NCI-H2171 treated with DMSO at 0.1 percent for 48 hours (cell line): ENCODE measurements at regions not wholly inside any gene's neighbourhood (a gene's known extent, or its start where the extent isn't known, plus 50 kb on each side); places are given as distances from the start of the nearest gene placed in this dataset.
"Not testable (repeated sequence)": the region's sequence is repeated elsewhere in the genome, so short reads cannot be mapped to it uniquely, and the experiment has no call there.

Source experiments
- DNase-seq: peaks from one replicate; lab custom pipeline; 2025; lab: John Stamatoyannopoulos, UW

- no peak for DNase-seq
Measured at GRCh38 chr3:81364411-81364810, 397.0 kb downstream of the GBE1 start.

GRCh38 chr3:81363816-81364215, 397.6 kb downstream of the GBE1 start:
- DNase-seq = no peak

GRCh38 chr3:81354119-81354518, 407.3 kb downstream of the GBE1 start:
- no peak for DNase-seq

- DNase-seq = no peak
Measured at GRCh38 chr3:81352867-81353266, 408.6 kb downstream of the GBE1 start.

- DNase-seq = no peak
Measured at GRCh38 chr3:81349816-81350340, 411.6 kb downstream of the GBE1 start.

GRCh38 chr3:81339040-81339845, 422.2 kb downstream of the GBE1 start:
- DNase-seq = peak; percentile 1

GRCh38 chr3:81336470-81336869, 425.0 kb downstream of the GBE1 start:
- DNase-seq = no peak

GRCh38 chr3:81329835-81330234, 431.6 kb downstream of the GBE1 start:
- DNase-seq = not testable (repeated sequence)

- no peak for DNase-seq
Measured at GRCh38 chr3:81326245-81326644, 435.2 kb downstream of the GBE1 start.

- no peak for DNase-seq
Measured at GRCh38 chr3:81320862-81321261, 440.6 kb downstream of the GBE1 start.

GRCh38 chr3:81315030-81315429, 446.4 kb downstream of the GBE1 start:
- DNase-seq = no peak

GRCh38 chr3:81311321-81311720, 450.1 kb downstream of the GBE1 start:
- no peak for DNase-seq

GRCh38 chr3:81308306-81308705, 453.1 kb downstream of the GBE1 start:
- no peak for DNase-seq

- no peak for DNase-seq
Measured at GRCh38 chr3:81307221-81307620, 454.2 kb downstream of the GBE1 start.

- no peak for DNase-seq
Measured at GRCh38 chr3:81303321-81303720, 458.1 kb downstream of the GBE1 start.

GRCh38 chr3:81302045-81302444, 459.4 kb downstream of the GBE1 start:
- peak; percentile 1 for DNase-seq

GRCh38 chr3:81301230-81301629, 460.2 kb downstream of the GBE1 start:
- DNase-seq = no peak

- DNase-seq = no peak
Measured at GRCh38 chr3:81300324-81300927, 461.0 kb downstream of the GBE1 start.

- DNase-seq = peak; percentile 46
Measured at GRCh38 chr3:81299481-81299880, 462.0 kb downstream of the GBE1 start.

GRCh38 chr3:81295906-81296577, 465.4 kb downstream of the GBE1 start:
- no peak for DNase-seq

GRCh38 chr3:81293156-81293555, 468.3 kb downstream of the GBE1 start:
- no peak for DNase-seq

- no peak for DNase-seq
Measured at GRCh38 chr3:81291586-81291985, 469.9 kb downstream of the GBE1 start.

- DNase-seq = no peak
Measured at GRCh38 chr3:81289676-81290075, 471.8 kb downstream of the GBE1 start.
